Activated CD4-positive, alpha-beta memory T cell treated with anti-CD3 and anti-CD28 coated beads for 36 hours (primary cell): ENCODE measurements at regions not wholly inside any gene's neighbourhood (a gene's known extent, or its start where the extent isn't known, plus 50 kb on each side); places are given as distances from the start of the nearest gene placed in this dataset.

Experiments used
- CTCF ChIA-PET: fragments of 350-600 bp; sonication (Branson Sonifier 250); formaldehyde crosslinking; loops from one replicate; lab custom pipeline; 2021; ENCODE audit warnings: antibody characterized with exemption, inconsistent platforms; lab: Charles Lee
- POLR2A ChIA-PET: fragments of 350-600 bp; sonication (Branson Sonifier 250); formaldehyde crosslinking; loops from one replicate; lab custom pipeline; 2021; ENCODE audit warnings: antibody characterized with exemption; lab: Charles Lee
- DNase-seq: peaks from one replicate; pipeline ENCODE4 v3.0.0-alpha.2; 2020
- H3K27ac Mint-ChIP-seq: one replicate; pipeline ENCODE4 v1.8.0; 2021; ENCODE audit warnings: mixed read lengths
- H3K27me3 Mint-ChIP-seq: one replicate; pipeline ENCODE4 v1.8.0; 2021; ENCODE audit warnings: mixed read lengths
- H3K36me3 Mint-ChIP-seq: one replicate; pipeline ENCODE4 v1.8.0; 2021; ENCODE audit warnings: mixed read lengths
- H3K4me1 Mint-ChIP-seq: one replicate; pipeline ENCODE4 v1.8.0; 2021; ENCODE audit warnings: low read depth, mixed read lengths
- H3K4me3 Mint-ChIP-seq: one replicate; pipeline ENCODE4 v1.8.0; 2021; ENCODE audit warnings: mild to moderate bottlenecking, mixed read lengths
- H3K9me3 Mint-ChIP-seq: one replicate; pipeline ENCODE4 v1.8.0; 2021; ENCODE audit warnings: mixed read lengths
- intact Hi-C: fragments of 100-400 bp; cut with micrococcal nuclease; formaldehyde crosslinking; loops from one replicate; pipeline ENCODE4 v1.15.1; 2023

- H3K4me1 Mint-ChIP-seq = no peaks in the 10 kb centered on the region
- H3K4me3 Mint-ChIP-seq = no peak overlapping the region
- intact Hi-C loops = no loop called here
- no peak for DNase-seq
- no peaks in the 10 kb centered on the region for H3K36me3 Mint-ChIP-seq
- POLR2A ChIA-PET = no interaction called here
- H3K9me3 Mint-ChIP-seq = no peaks in the 10 kb centered on the region
- no peak overlapping the region for H3K27ac Mint-ChIP-seq
- CTCF ChIA-PET = no interaction called here
- no peaks in the 10 kb centered on the region for H3K27me3 Mint-ChIP-seq
Measured at GRCh38 chr6:91149956-91150705, 563.3 kb upstream of the MAP3K7 start.

GRCh38 chr6:91149246-91149955, 562.5 kb upstream of the MAP3K7 start:
- POLR2A ChIA-PET = no interaction called here
- Mint-ChIP-seq H3K27me3 (no peaks in the 10 kb centered on the region), H3K4me3 (no peak overlapping the region), H3K27ac (no peak overlapping the region), H3K4me1 (no peaks in the 10 kb centered on the region), H3K36me3 (no peaks in the 10 kb centered on the region), H3K9me3 (no peaks in the 10 kb centered on the region)
- DNase-seq = no peak
- intact Hi-C loops = no loop called here
- CTCF ChIA-PET = no interaction called here

GRCh38 chr6:91144126-91144525, 557.3 kb upstream of the MAP3K7 start:
- intact Hi-C loops = no loop called here
- CTCF ChIA-PET = no interaction called here
- POLR2A ChIA-PET = no interaction called here
- H3K4me1 Mint-ChIP-seq = no peaks in the 10 kb centered on the region
- H3K36me3 Mint-ChIP-seq = no peaks in the 10 kb centered on the region
- H3K4me3 Mint-ChIP-seq = no peak overlapping the region
- DNase-seq = no peak
- H3K9me3 Mint-ChIP-seq = no peaks in the 10 kb centered on the region
- H3K27me3 Mint-ChIP-seq = no peaks in the 10 kb centered on the region
- H3K27ac Mint-ChIP-seq = no peak overlapping the region

GRCh38 chr6:91142154-91142553, 555.3 kb upstream of the MAP3K7 start:
- DNase-seq = no peak
- CTCF ChIA-PET = no interaction called here
- POLR2A ChIA-PET = no interaction called here

GRCh38 chr6:91141346-91141745, 554.5 kb upstream of the MAP3K7 start:
- no peaks in the 10 kb centered on the region for H3K27me3 Mint-ChIP-seq
- CTCF ChIA-PET = no interaction called here
- H3K9me3 Mint-ChIP-seq = no peaks in the 10 kb centered on the region
- POLR2A ChIA-PET = no interaction called here
- no peak for DNase-seq
- no peaks in the 10 kb centered on the region for H3K4me1 Mint-ChIP-seq
- H3K4me3 Mint-ChIP-seq = no peak overlapping the region
- H3K27ac Mint-ChIP-seq = no peak overlapping the region
- intact Hi-C loops = no loop called here
- no peaks in the 10 kb centered on the region for H3K36me3 Mint-ChIP-seq

More at GRCh38 chr6:91142154-91142553, 555.3 kb upstream of the MAP3K7 start:
- intact Hi-C loops = no loop called here
- Mint-ChIP-seq H3K4me1 (no peaks in the 10 kb centered on the region), H3K9me3 (no peaks in the 10 kb centered on the region), H3K27ac (no peak overlapping the region), H3K4me3 (no peak overlapping the region), H3K27me3 (no peaks in the 10 kb centered on the region), H3K36me3 (no peaks in the 10 kb centered on the region)

GRCh38 chr6:91140449-91140848, 553.6 kb upstream of the MAP3K7 start:
- no peak for DNase-seq
- H3K27ac Mint-ChIP-seq = no peak overlapping the region
- H3K4me1 Mint-ChIP-seq = no peaks in the 10 kb centered on the region
- H3K36me3 Mint-ChIP-seq = no peaks in the 10 kb centered on the region
- ChIA-PET POLR2A (no interaction called here), CTCF (interaction anchor here (1.2 kb wide), 1 partner anchor 130 kb away, joined by 3 read pairs; no protein-coding TSS in a partner anchor)
- intact Hi-C loops = no loop called here
- H3K4me3 Mint-ChIP-seq = no peak overlapping the region
- H3K27me3 Mint-ChIP-seq = no peaks in the 10 kb centered on the region
- no peaks in the 10 kb centered on the region for H3K9me3 Mint-ChIP-seq

GRCh38 chr6:91137286-91137685, 550.4 kb upstream of the MAP3K7 start:
- Mint-ChIP-seq H3K9me3 (no peaks in the 10 kb centered on the region), H3K4me3 (no peak overlapping the region), H3K27me3 (no peaks in the 10 kb centered on the region), H3K36me3 (no peaks in the 10 kb centered on the region), H3K4me1 (no peaks in the 10 kb centered on the region), H3K27ac (no peak overlapping the region)
- CTCF ChIA-PET = interaction anchor here (0.5 kb wide), 1 partner anchor 91 kb away, joined by 5 read pairs; no protein-coding TSS in a partner anchor
- intact Hi-C loops = no loop called here
- POLR2A ChIA-PET = no interaction called here
- no peak for DNase-seq

GRCh38 chr6:91135406-91136103, 548.7 kb upstream of the MAP3K7 start:
- no peaks in the 10 kb centered on the region for H3K9me3 Mint-ChIP-seq
- intact Hi-C loops = no loop called here

GRCh38 chr6:91132461-91132860, 545.6 kb upstream of the MAP3K7 start:
- H3K4me3 Mint-ChIP-seq = no peak overlapping the region
- H3K27ac Mint-ChIP-seq = no peak overlapping the region

More at GRCh38 chr6:91135406-91136103, 548.7 kb upstream of the MAP3K7 start:
- DNase-seq = no peak
- Mint-ChIP-seq H3K4me3 (no peak overlapping the region), H3K4me1 (no peaks in the 10 kb centered on the region), H3K36me3 (no peaks in the 10 kb centered on the region), H3K27me3 (no peaks in the 10 kb centered on the region), H3K27ac (no peak overlapping the region)
- POLR2A ChIA-PET = no interaction called here
- CTCF ChIA-PET = interaction anchor here (0.6 kb wide), 1 partner anchor 51 kb away, joined by 3 read pairs; no protein-coding TSS in a partner anchor

GRCh38 chr6:91130126-91130525, 543.3 kb upstream of the MAP3K7 start:
- H3K36me3 Mint-ChIP-seq = no peaks in the 10 kb centered on the region
- no peak for DNase-seq
- no peak overlapping the region for H3K27ac Mint-ChIP-seq
- ChIA-PET POLR2A (no interaction called here), CTCF (no interaction called here)
- no peaks in the 10 kb centered on the region for H3K4me1 Mint-ChIP-seq
- H3K4me3 Mint-ChIP-seq = no peak overlapping the region
- no peaks in the 10 kb centered on the region for H3K27me3 Mint-ChIP-seq
- H3K9me3 Mint-ChIP-seq = no peaks in the 10 kb centered on the region
- intact Hi-C loops = no loop called here

More at GRCh38 chr6:91132461-91132860, 545.6 kb upstream of the MAP3K7 start:
- Mint-ChIP-seq H3K36me3 (no peaks in the 10 kb centered on the region), H3K4me1 (no peaks in the 10 kb centered on the region), H3K9me3 (no peaks in the 10 kb centered on the region), H3K27me3 (no peaks in the 10 kb centered on the region)
- ChIA-PET CTCF (interaction anchor here (1.0 kb wide), 1 partner anchor 16 kb away, joined by 3 read pairs; no protein-coding TSS in a partner anchor), POLR2A (no interaction called here)
- DNase-seq = no peak
- intact Hi-C loops = no loop called here

- intact Hi-C loops = no loop called here
- no peak for DNase-seq
- Mint-ChIP-seq H3K36me3 (no peaks in the 10 kb centered on the region), H3K27ac (no peak overlapping the region), H3K4me1 (no peaks in the 10 kb centered on the region), H3K9me3 (no peaks in the 10 kb centered on the region), H3K4me3 (no peak overlapping the region), H3K27me3 (no peaks in the 10 kb centered on the region)
- ChIA-PET POLR2A (no interaction called here), CTCF (no interaction called here)
Measured at GRCh38 chr6:91127752-91128151, 540.9 kb upstream of the MAP3K7 start.

- CTCF ChIA-PET = no interaction called here
- H3K27ac Mint-ChIP-seq = no peak overlapping the region
- H3K36me3 Mint-ChIP-seq = no peaks in the 10 kb centered on the region
- POLR2A ChIA-PET = no interaction called here
- no peaks in the 10 kb centered on the region for H3K27me3 Mint-ChIP-seq
- no peaks in the 10 kb centered on the region for H3K4me1 Mint-ChIP-seq
- intact Hi-C loops = no loop called here
- DNase-seq = no peak
- no peak overlapping the region for H3K4me3 Mint-ChIP-seq
- no peaks in the 10 kb centered on the region for H3K9me3 Mint-ChIP-seq
Measured at GRCh38 chr6:91126876-91127275, 540.0 kb upstream of the MAP3K7 start.
